A673 (cell line): ENCODE measurements at regions not wholly inside any gene's neighbourhood (a gene's known extent, or its start where the extent isn't known, plus 50 kb on each side); places are given as distances from the start of the nearest gene placed in this dataset.
"Not testable (repeated sequence)": the region's sequence is repeated elsewhere in the genome, so short reads cannot be mapped to it uniquely, and the experiment has no call there.

Source experiments
- BruUV-seq: library from RNA; stranded (reverse); fragments of 400-500 nt; replicated peaks from 2 replicates; lab custom pipeline; 2021; lab: Mats Ljungman, UMichigan
- CTCF ChIA-PET: fragments of 300-600 bp; sonication (Branson Sonifier 250); formaldehyde crosslinking; loops from one replicate; lab custom pipeline; 2022; ENCODE audit warnings: antibody characterized with exemption; lab: Charles Lee
- POLR2A ChIA-PET: fragments of 300-600 bp; sonication (Branson Sonifier 250); formaldehyde crosslinking; loops from one replicate; lab custom pipeline; 2022; ENCODE audit warnings: antibody characterized with exemption; ENCODE audit not compliant: low non-redundant PET; lab: Charles Lee
- DNase-seq: peaks from one replicate; pipeline ENCODE4 v3.0.0-alpha.2; 2015; ENCODE audit warnings: low spot score
- H3K27ac ChIP-seq: fragments of 200-600 bp; sonication (generic); 2 replicates; pipeline ENCODE4 v1.5.1; 2016; ENCODE audit warnings: mixed run types, low read depth, mild to moderate bottlenecking, mixed read lengths, antibody characterized with exemption, low read length; ENCODE audit not compliant: poor library complexity, severe bottlenecking
- H3K27me3 ChIP-seq: fragments of 200-600 bp; sonication (generic); replicated peaks from 2 replicates; pipeline ENCODE4 v1.6.1; 2017; ENCODE audit warnings: mixed run types, low read depth, mild to moderate bottlenecking, mixed read lengths, antibody characterized with exemption, low read length; ENCODE audit not compliant: insufficient read depth, poor library complexity
- H3K36me3 ChIP-seq: fragments of 200-600 bp; sonication (generic); 2 replicates; pipeline ENCODE4 v1.6.1; 2016; ENCODE audit warnings: mixed run types, mild to moderate bottlenecking, mixed read lengths, antibody characterized with exemption, low read length; ENCODE audit not compliant: insufficient read depth, poor library complexity, severe bottlenecking
- H3K4me1 ChIP-seq: fragments of 200-600 bp; sonication (generic); 2 replicates; pipeline ENCODE4 v1.6.1; 2017; ENCODE audit warnings: mixed run types, mild to moderate bottlenecking, mixed read lengths, antibody characterized with exemption, low read length; ENCODE audit not compliant: insufficient read depth, poor library complexity, severe bottlenecking
- H3K4me3 ChIP-seq: fragments of 200-600 bp; sonication (generic); 2 replicates; pipeline ENCODE4 v1.5.1; 2016; ENCODE audit warnings: low read depth, mixed run types, mild to moderate bottlenecking, mixed read lengths, low read length; ENCODE audit not compliant: poor library complexity, severe bottlenecking
- H3K9me3 ChIP-seq: fragments of 200-600 bp; sonication (generic); 2 replicates; pipeline ENCODE4 v1.6.1; 2016; ENCODE audit warnings: mixed run types, low read depth, mild to moderate bottlenecking, mixed read lengths, antibody characterized with exemption, low read length; ENCODE audit not compliant: poor library complexity, severe bottlenecking
- CTCF ChIP-seq: fragments of 300-800, 200-600 bp; sonication (generic); conservative IDR thresholded peaks from 2 replicates; pipeline ENCODE4 v1.5.1; 2017; ENCODE audit warnings: low read depth, mild to moderate bottlenecking, antibody characterized with exemption, low read length, moderate library complexity, mixed read lengths
- EZH2 ChIP-seq: fragments of 200-600 bp; sonication (generic); IDR thresholded peaks from 2 replicates; pipeline ENCODE4 v1.6.1; 2017; ENCODE audit warnings: borderline replicate concordance, low read depth, mild to moderate bottlenecking, mixed read lengths, antibody characterized with exemption, low read length; ENCODE audit not compliant: poor library complexity, severe bottlenecking
- intact Hi-C: fragments of 100-400 bp; cut with micrococcal nuclease; formaldehyde crosslinking; loops from one replicate; pipeline ENCODE4 v1.10.0; 2022; ENCODE audit not compliant: unreplicated experiment

- H3K9me3 ChIP-seq, result no peaks in the 10 kb centered on the region
- POLR2A ChIA-PET, result no interaction called here
- intact Hi-C loops, result no loop called here
- H3K4me3 ChIP-seq, result peak overlapping the region; percentile 23
- DNase-seq, result peak; percentile 27
- H3K36me3 ChIP-seq, result no peaks in the 10 kb centered on the region
- H3K4me1 ChIP-seq, result peaks cover 7% of the 10 kb centered on the region
- TF ChIP-seq EZH2, result no peak
- TF ChIP-seq CTCF, result no peak
- no peak overlapping the region for H3K27ac ChIP-seq
- BruUV-seq, result no TSS peak
- no peaks in the 10 kb centered on the region for H3K27me3 ChIP-seq
- CTCF ChIA-PET, result no interaction called here
These were observed 432.6 kb downstream of the ZNF536 start for GRCh38 chr19:30804751-30805150.

- H3K4me3 ChIP-seq, result peak overlapping the region; percentile 23
- H3K9me3 ChIP-seq, CTCF ChIA-PET, intact Hi-C loops, H3K36me3 ChIP-seq, H3K4me1 ChIP-seq, POLR2A ChIA-PET, H3K27ac ChIP-seq, H3K27me3 ChIP-seq, BruUV-seq, DNase-seq: not testable (repeated sequence)
These were observed 432.1 kb downstream of the ZNF536 start for GRCh38 chr19:30804333-30804732.

DNA sequence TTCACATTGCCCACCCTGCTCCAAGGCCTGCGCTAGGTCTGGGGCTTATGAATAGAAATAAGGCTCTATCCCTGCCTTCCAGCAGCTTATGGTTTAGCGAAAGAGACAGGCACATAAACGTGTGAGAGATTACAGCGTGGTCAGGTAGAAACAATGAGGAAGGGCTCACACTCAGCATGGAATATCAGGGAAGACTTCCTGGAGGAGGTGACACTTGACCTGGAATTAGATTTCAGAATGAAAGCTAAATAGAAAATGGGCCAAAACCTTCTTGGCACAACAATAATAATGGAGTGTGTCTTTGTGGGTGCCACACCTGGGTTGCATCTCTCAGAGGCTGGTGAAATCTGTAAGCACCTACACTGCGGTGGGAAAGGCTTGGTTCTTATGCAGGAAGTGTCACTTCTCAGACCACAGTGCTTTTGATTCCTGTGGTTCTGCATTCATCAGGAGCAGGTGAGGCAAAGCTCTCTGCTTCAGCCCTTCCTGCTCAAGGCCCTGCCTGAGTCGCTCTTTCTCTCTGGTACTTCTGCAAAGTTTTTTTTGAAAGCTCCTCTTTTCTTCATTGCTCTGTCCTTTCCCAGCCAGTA, 430.3 kb downstream of the ZNF536 start:
- peaks cover 7% of the 10 kb centered on the region for H3K4me1 ChIP-seq
- no TSS peak for BruUV-seq
- H3K4me3 ChIP-seq, result no peak overlapping the region
- intact Hi-C loops, result no loop called here
- DNase-seq, result no peak
- no peak for TF ChIP-seq EZH2
- no peak for TF ChIP-seq CTCF
- H3K36me3 ChIP-seq, result no peaks in the 10 kb centered on the region
- POLR2A ChIA-PET, result no interaction called here
- H3K27me3 ChIP-seq, result no peaks in the 10 kb centered on the region
- no peak overlapping the region for H3K27ac ChIP-seq
- CTCF ChIA-PET, result no interaction called here
- H3K9me3 ChIP-seq, result no peaks in the 10 kb centered on the region
